Pulmonary artery endothelial cell (primary cell): ENCODE measurements at regions not wholly inside any gene's neighbourhood (a gene's known extent, or its start where the extent isn't known, plus 50 kb on each side); places are given as distances from the start of the nearest gene placed in this dataset.

ENCODE experiments used
- DNase-seq: peaks from one replicate; pipeline ENCODE4 v3.0.0-alpha.2; 2011; ENCODE audit warnings: low read depth, low spot score

DNA sequence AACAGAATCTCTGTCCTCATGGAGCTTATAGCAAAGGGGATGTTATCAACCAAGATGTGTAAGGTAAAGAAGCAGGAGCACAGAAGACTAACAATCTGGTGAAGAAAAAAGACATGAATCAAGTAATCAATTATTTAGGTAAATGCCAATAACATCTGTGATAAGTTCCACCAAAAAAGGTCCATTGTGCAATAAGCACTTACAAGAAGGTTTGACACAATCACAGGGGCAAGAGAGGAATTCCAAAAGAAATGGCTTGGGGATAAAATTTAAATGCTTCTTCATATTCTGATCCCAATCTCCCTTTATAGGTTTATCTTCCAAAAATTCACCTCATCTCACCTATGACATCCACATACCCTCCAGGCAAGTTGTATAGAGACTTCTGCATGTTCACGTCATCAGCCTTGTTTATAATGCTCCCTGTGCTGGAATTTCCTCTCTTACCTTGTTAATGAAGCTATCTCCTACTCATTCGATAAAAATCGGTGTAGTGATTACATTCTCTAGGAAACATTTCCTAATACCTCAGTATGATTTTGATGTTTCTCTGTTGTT is 53.6 kb upstream of the DPT start:
- DNase-seq: no peak

DNA sequence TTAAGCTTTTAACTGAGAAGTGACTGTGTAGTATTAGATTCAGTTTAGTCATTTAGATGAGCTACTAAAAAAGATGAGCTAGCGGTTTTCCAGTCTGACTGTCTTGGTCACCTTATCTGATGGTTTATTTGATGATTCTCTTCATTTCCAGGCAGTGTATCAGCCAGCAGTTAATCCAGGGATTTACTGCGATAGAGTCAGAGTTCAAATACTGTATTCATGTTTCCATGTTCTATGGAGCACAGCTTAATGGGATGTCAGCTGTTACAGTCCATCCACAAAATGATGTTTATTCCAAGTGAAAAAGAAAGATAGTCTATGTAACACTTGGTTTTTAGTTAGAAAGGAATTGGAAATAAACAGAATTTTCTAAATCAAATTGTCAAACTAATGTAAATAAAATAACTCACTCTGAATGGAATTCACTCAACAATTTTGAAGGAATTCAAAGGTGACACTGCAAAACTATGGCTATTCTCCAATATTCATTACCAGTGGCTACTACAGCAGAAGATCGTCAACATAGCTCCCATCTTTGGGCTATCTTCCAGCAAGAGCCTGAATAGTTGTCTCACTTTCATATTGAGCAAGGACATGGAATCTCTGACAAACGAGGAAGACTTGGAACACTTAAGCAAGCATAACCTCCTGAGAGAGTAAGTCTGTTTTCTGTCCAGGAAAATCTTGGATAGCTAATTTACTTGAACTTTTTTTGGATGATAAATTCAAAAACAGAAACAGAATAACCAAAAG is 54.6 kb upstream of the DPT start:
- no peak for DNase-seq

DNA sequence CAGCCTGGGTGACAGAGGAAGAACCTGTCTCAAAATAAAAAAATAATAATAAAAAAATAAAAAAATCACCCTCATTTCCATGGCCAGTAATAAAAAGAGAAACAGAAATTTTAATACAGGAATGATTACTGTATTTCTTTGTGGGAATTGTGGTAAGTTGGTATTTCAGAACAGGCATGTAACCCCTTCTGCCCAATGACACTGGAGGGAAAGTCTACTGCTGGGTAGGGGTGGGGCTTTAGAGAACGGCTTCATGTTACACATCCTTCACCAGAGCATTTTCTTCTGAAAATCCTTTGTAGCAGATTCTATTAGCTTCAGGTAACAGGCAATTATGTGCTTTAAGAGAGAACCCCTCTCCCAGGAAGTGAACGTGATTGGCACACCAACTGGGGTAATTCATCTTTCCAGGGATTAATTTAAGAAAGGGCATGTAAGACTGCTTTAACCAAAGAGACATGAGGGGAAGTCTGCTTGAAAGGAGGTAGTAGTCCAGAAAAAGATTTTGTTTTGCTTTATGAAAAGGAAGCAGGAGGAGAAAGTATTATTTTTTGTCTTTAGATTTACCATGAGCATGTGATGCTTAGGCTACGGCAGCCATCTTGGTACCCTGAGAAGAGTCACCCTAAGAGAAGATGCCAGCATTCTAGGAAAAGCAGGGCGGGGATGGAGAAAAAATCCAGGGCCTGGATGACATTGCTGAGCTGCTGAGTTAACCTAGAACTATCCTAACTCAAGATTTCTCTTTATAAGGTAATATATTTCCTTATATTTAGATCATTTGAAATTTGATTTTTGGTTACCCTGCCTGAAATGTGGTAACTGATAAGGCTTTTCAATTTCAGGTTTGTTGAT is 57.7 kb upstream of the DPT start:
- DNase-seq: no peak

DNA sequence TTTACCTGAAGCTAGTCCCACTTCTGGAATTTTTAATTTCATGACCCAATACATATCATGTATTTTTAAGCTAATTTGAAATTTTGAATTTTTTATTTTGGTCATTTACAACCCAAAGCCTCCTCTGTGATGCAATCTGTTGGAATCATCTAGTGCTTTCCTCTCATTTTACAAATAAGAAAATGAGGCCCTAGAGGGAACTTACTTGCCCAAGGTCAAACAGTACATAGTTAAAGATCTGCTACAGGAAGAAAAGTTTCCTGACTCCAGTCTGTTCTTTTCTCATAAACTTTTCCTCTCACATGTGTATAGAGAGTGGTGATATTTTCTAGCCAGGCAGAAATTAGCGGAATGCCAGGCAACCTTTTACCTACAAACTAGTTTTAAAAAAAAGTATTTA is 59.3 kb upstream of the DPT start:
- no peak for DNase-seq

DNA sequence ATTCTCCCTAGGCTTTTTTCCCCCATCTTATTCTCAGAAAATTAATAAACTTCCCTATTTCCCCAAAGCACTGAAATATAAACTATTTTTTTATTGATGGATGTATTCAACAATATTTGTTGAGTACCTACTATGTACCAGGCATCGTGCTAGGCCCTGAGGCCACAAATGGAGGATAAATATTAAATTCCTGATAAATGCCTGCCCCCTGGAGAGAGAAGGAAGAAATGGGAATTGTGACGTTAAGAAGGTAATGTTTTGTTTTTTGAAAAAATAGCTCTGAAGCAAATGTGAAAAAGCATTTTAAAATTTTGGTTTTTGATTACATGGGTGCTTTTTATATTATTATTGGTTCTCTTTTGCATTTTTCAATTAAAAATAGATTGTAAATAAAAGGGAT is 60.5 kb upstream of the DPT start:
- DNase-seq: no peak

DNA sequence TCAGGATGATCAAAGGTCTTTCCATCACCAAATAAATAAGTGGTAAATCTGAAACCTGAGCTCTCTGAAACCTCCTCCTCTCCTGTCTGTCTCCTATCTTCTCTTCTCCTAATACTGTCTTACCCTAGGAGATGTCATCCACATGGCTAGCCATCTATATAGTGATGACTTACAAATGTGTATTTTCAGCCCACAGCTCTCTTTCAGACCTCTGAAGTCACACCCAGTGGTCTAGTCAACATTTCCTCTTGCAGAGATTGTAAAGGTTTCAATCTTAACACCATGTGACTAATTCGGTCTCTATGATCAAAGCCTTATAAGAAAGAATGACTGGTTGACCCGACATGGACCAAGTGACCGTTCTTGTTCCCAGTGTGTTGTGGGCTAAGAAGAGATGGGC is 63.1 kb upstream of the DPT start:
- DNase-seq: no peak

DNA sequence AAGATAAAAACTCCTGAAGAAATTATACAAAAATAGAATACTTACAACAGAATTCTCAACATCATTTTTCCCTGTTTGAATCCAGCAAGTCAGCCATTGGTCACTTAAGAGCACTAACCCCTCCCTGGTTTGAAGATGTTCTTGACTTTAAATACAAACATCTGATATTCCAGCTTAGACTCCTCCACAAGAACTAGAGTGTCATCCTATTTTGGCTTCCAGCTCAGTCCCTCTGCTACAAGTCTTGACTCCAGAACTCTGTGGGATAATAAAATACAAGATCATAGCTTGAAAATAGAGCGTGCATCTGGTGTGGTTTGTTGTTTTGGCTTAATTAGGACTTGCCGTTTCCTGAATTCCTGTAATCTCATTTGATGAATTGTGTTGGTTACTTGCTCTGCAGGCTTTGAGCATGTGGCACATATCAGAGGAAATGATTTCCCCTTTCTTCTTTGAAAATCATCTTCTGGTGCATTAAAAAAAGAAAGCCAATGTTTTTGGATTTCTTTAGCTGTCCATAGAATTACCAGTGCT is 63.7 kb upstream of the DPT start:
- no peak for DNase-seq

DNA sequence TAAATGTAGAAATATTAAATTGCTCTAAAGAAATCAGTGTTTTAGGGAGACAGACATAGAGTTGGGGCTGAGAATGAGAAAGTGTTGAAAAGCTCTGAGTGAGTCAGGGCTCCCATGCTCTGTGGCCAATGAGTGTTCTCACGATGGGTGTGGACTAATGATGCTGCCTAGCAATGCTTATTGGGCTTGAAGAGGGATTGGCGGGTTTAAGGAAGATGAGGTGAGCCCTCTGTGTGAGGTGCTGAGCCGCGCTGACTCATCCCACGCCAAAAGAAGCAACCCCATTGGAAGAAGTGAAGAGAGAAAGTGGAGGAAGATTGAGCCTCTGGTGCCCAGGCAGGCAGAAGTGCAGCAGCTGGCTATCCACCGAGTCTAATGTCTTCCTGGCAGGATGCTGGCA is 65.1 kb upstream of the DPT start:
- no peak for DNase-seq

DNA sequence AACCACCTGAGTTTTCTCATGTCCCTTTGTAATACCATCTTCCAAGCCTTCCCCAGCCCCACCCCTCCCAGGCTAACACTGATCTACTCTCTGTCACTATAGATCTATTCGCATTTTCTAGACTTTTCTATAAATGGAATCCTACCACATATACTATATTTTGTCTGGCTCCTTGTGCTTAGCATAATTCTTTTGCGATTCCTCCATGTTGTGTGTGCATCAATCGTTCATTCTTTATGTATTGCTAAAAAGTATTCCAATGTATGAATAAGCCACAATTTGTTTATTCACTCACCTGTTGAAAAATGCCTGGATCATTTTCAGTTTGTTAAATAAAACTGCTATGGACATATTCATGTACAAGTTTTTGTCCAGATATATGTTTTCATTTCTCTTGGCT is 66.7 kb upstream of the DPT start:
- no peak for DNase-seq

DNA sequence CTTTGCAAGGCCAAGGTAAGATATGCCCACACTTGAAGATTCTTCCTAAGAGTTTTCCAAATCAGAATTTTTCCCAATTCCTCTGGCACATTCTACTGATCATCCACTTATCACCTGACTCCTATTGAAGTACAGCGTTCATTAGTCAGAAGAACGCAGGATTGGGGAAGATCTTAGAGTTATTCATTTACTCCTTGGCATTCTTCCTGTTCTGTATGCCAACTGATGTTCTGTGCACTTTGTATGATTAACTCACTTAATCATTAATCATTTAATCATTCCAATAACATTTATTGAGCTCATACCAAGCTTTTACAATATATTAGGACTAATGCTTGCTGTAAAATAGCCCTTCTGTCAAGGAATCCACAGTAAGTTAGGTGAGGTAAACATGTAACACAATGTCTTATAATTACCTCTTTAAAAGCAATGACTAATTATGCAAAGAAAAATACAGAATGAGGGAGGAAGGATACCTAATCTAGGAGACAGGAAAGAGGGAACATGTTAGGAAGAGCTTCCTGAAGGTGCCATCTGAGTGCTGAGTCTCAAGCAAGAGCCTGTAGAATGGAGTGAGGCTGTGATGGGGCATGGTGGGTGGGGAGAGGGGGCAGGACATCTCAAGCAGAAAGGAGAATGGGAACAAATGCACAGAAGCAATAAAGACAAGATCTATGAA is 71.1 kb upstream of the DPT start:
- no peak for DNase-seq

DNA sequence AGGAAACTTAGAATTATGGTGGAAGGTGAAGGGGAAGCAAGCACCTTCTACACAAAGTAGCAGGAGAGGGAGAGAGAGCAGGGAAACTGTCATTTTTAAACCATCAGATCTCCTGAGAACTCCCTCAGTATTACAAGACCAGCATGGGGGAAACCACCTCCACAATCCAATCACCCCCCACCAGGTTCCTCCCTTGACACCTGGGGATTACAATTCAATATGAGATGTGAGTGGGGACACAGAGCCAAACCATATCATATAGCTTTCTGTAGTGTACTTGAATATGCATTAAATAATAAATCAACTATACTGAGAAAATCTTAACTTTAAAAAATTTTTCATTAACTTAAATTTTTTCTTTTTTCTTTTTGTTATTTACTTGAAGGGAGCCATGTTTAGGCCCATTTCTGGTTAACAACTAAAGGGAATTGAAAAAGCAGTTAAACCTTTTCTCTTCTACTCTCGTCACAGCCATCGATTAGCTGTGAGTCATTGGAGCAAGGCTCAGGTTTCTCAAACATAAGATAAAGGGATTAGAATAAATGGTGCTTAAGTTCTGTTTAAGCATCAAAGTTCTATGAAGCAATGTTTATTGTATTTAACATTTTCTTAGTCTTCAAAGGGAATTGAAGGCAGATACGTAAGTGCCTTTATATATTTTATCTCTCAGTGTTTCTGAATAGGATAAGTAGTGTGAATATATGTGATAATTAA is 72.2 kb upstream of the DPT start:
- DNase-seq: no peak

DNA sequence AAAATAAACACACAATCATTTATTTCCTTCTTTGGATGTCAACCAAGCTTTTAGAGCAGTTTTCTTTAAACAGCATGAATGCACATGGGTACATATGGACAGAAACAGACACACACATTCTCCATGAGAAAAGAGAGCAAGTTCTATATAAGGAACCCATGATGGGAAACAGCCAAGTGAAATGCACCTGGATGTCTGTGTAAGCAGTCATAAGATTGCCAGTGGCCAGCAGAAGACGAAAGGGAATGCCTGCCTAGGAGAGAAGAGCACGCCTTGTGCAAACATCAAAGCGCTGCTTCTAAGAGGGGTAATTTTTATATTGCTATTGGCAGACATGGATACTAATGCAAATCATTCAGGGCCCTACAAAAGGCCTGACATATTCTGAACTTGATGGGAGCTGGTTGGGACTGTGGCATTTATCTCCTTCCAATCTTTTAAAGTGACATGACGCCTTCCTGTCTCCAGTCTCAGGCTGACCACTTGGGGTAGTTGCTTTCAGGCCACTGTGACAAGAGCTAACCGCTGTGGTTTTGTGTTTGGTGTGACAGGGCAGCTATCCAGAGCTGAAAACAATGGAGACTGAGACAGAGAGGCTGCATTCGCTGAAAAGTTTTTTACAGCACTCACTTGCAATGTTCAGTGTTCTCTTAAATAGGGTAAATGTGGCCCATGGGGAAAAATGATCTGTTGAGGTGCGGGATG is 75.0 kb upstream of the DPT start:
- no peak for DNase-seq

DNA sequence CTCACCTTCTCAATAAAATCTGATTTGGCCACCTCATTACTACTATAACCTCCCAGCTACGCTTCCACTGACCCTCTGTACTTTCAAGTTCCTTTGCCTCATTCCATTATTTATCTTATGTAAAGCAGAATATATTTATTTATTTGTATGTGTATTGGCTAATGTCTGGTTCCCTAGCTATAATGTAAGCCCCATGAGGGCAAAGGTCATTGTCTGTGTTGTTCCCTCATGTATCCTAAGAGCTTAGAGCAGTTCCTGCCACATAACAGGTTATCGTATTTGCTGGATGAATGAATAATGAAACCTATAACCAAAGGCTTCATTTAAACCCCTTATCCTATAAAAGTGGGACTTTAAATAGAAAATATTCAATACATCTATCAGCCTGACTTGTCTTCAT is 77.9 kb upstream of the DPT start:
- DNase-seq: no peak

DNA sequence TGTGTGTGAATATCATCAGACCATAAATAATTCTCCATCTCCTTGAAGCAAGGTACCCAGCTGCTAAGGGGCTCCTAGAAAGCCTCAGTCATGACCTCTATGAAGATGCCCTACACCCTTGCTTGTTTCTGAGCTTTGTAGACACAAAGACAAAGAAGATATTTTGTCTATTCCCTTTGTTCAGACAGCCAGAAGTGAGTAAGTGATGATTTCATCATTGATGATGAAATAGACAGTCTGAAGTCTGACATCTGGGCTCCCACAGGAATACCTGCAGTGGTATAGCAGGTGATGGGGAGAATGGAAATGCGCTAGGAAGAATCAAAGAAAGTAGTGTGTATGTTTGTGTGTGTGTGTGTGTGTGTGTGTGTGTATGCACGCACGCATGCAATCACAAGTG is 82.2 kb upstream of the DPT start:
- DNase-seq: no peak

DNA sequence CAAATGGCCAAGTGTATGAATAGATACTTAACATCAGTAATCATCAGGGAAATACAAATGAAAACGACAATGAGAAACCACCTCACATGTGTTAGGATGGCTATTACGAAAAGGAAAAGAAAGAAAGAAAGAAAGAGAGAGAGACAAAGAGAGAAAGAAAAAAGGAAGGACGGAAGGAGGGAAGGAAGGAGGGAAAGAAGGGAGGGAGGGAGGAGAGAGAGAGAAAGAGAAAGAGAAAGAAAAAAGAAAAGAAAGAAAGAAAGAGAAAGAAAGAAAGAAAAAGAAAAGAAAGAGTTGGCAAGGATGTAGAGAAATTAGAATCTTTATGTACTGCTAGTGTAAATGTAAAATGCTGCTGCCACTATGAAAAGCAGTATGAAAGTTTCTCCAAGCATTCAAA is 90.7 kb upstream of the DPT start:
- no peak for DNase-seq

DNA sequence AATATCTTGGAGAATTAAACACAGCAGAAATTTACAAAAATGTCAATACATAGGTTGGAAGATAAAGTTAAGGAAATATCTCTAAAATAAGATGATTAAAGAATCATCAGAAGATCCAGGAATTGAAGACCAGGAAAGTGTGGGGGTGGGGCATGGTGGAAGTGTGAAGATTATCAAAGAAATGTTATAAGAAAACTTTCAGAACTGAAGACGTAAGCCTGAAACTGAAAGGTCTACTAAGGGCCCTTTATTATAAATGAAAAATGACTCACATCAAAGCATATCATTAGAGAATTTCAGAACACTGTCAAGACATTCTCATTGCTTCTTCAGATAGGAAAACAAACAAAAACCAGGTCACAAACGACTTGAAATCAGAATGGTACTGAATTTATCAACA is 92.4 kb upstream of the DPT start:
- DNase-seq: no peak

DNA sequence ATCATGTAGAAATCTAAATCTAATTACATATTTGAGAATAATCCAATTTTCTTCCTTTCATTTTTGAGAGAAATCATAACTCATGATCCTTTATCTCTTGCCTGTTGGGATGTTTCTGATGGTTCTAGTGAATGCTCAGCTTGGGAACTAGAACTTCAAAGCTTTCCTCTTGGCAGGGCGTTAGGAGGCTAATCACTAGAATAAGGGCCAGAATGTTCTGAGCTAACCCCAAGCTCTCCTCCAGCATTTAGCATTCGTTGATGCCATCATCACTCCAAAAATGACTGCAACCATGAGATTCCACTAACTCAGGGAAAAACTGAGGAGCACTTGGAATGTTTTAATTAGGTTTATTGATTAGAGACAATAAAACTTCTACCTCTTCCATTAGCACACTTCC is 93.9 kb upstream of the DPT start:
- DNase-seq: no peak

DNA sequence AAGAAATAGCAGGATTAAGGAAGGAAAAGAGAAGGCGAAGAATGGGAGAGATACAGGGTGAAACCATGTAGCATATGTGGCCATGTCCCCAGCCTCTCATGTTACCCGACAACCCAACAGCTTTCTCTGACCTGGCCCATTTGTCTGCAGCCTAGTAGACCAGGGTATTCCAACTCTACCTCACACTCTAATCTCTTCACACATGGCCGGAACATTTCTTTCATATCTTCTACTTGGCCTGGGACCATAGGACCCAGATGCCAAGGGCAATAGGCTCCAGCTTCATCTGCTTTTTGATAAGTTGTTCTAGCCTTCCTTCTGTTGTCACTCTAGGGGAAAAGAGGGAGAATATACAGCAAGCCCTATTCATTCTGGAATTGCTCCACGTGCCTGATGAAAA is 95.0 kb upstream of the DPT start:
- no peak for DNase-seq

DNA sequence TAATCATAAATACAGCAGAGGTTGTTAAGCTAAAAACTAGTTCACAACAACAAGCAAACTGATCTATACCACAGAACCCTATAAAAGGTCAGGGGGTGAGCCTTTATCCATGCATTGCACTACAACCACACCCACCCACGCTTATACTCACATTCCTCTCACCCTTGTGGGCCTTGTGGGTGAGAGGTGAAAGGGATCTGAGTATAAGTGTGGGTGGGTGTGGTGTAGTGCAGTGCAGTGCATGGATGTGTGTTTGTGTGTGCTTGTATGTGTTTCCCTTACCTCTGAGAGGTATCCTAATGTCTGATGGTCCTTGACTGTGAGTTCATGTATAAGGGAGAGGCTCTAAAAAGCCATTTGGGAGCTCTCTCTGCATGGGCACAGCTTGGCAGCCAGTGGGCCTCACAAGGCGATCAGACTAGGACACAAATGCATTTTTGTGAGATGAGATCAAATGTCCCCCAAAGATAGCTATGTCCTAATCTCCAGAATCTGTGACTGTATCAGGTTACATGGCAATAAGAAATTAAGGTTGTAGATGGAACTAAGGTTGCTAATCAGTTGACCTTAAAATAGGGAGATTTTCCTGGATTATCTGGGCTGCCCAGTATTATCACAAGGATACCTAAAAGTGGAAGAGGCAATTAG is 95.5 kb upstream of the DPT start:
- DNase-seq: no peak

DNA sequence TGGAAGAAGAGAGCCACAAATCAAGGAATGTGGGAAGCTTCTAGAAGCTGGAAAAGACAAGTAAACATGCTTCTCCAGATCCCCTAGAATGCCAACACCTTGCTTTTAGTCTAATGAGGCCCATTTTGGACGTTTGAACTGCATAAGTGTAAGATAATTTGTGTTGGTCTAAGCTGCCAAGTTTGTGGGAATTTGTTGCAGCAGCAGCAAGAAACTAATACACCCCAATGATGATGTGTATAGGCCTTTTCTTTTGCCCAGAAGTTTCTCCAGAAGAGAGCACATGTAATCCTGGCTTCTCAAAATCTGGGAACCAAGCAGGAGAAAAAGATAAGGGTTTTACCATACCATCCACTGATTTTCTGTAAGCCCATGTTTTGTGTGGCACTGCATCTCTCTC is 96.1 kb upstream of the DPT start:
- DNase-seq: no peak
